ENCODE measurements at regions not wholly inside any gene's neighbourhood (a gene's known extent, or its start where the extent isn't known, plus 50 kb on each side); places are given as distances from the start of the nearest gene placed in this dataset.

- TF ChIP-seq CTCF (conservative IDR thresholded peaks at IDR 0.05; ENCODE audit: low read depth, low read length) (no peak), EZH2 (IDR thresholded peaks at IDR 0.05; ENCODE audit: borderline replicate concordance, low read depth, low read length, poor library complexity, severe bottlenecking) (no peak)
These were observed 124.3 kb downstream of the NPIPB5 start for GRCh38 chr16:22634954-22635353.

Measured in A673 (cell line).